HG02798 (cell line): ENCODE measurements at regions not wholly inside any gene's neighbourhood (a gene's known extent, or its start where the extent isn't known, plus 50 kb on each side); places are given as distances from the start of the nearest gene placed in this dataset.

Source experiments
- ATAC-seq: cut with Tn5 transposase; IDR thresholded peaks from one replicate; pipeline ENCODE4 v1.9.1; 2021; ENCODE audit warnings: mild to moderate bottlenecking; ENCODE audit not compliant: unreplicated experiment, poor library complexity

- ATAC-seq: peak; percentile 50
These were observed 141.1 kb upstream of the CITED2 start for GRCh38 chr6:139515511-139515910.

GRCh38 chr6:139514819-139515218 lies 140.4 kb upstream of the CITED2 start:
- ATAC-seq: no peak

DNA sequence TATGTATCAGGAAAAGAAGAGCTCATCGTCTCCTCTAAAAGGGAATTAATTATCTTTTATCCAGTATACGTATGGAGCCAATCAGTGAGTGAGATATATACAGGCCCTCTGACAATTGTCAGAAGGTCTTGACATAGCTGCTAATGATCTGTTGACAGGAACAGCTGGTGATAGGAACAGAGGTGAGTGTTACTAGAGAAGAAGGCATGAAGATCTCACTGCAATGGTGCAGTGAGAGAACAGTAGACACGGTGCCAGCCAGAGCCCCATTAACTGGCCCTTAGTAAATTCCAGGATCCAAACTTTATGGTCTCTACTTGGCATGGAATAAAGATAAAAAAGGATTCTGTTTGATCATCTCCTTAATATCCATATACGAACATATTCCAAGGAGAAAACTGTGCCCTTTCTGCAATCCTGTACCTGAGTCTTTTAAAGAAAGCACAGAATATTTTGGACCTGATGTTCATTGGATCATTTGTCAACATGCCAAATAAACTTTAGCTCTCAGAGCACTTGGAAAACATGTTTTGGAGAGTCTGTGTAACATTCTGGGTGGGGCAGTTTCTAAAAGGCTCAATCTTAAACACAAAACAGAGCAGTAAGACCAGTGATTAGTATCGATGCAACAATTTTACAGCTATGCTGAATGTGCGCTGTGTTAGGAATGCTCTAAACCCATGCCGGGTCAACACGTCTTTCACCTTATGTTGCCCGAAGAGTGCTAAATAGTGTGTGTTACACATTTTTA lies 135.8 kb upstream of the CITED2 start:
- ATAC-seq: no peak

- no peak for ATAC-seq
These were observed 134.7 kb upstream of the CITED2 start for GRCh38 chr6:139509167-139509566.

- ATAC-seq: no peak
These were observed 134.1 kb upstream of the CITED2 start for GRCh38 chr6:139508576-139508975.

DNA sequence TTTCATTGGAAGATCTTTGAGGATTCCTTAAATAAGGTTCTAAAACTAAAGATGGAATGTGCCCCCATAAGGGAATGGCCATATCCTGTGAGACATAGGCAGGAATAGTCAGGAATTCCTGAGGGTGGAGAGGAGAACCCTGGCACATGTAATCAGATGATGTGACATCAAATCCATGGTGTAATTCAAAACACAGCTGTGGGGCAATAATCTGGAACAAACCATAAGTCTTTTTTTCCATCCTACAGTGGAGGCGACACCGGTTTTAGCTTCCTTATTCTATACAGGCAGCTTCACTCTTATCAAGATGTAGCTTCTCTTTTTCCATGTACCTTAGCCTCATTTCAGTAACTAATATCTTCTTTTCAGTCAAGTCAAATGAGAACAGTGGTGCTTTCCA lies 133.6 kb upstream of the CITED2 start:
- ATAC-seq: no peak

GRCh38 chr6:139500977-139501376 lies 126.5 kb upstream of the CITED2 start:
- ATAC-seq: no peak

DNA sequence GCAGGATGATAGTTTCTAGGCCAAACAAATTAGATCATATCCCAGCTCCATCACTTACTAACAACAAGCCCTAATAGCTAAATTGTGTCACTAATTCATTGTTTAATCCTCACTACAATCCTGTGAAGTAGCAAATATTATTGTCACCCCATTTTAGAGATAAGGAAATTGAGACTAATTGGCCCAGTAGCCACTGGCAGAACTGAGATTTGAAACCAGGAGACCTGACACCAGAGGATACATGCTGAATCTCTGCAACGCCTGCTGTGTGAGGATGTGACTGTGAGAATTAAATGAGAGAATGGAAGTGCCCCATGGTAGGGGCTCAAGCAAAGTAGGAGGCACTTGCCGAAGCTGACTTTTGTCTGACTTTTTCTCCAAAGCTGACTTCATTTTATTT lies 124.3 kb upstream of the CITED2 start:
- ATAC-seq: no peak

- ATAC-seq: no peak
These were observed 123.0 kb upstream of the CITED2 start for GRCh38 chr6:139497345-139497961.

DNA sequence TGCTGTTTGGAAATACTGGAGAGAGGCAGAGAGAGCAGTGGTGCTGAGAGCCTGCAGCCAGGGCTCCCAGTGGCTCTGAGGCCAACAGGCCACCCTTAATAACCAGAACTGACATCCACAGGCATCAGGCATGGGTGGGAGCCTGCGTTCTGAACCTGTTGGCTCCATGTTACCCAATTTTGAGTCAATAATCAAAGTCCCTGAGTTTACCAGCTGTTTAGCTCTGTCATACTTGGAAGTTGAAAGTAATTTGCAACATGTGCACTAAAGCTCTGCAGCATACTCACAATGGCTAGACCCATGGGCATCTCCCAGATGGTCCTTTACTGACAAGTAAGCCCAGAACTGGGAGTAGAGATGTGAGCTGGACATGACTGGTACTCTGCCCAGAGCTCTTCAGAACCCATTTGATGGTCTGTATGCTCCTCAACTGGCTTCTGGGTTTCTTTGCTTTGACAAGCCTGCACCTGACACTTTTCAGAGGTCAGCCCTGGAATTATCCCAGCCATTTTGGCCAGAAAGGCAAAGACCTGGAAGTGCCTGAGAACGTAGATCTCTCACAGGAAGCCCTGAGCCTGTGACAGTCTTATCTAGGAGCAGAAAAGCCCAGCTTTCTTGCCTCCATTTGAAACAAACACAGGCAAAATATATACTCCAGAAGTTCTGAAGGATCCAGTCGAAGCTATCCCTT lies 122.4 kb upstream of the CITED2 start:
- no peak for ATAC-seq

DNA sequence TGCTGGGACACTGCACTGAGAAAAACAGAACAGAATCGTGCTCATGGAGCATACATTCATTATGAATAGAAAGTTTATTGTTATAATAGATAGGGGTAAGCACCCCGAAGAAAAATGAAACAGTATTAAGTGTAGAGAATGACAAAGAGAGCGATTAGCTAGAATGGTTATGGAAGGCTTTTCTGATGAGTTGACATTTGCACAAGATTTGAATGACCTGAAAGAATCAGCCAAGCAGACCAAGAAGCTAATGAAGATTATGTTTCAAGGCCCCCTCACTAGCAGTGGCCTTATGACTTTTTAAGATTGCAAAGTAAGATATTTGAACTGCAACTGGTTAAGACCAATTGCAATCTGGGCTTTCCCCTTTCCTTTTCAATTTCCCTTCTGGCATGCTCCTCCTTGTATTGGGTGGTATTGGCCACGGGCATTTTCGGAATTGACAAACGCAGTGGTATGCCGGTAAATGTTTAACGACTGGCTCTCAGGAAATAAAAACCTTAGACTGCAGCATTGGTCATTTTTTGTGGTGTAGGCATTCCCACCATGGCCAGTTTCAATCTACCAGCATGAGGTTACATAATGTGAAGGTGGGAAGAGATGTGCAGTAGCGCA lies 120.0 kb upstream of the CITED2 start:
- ATAC-seq: no peak

DNA sequence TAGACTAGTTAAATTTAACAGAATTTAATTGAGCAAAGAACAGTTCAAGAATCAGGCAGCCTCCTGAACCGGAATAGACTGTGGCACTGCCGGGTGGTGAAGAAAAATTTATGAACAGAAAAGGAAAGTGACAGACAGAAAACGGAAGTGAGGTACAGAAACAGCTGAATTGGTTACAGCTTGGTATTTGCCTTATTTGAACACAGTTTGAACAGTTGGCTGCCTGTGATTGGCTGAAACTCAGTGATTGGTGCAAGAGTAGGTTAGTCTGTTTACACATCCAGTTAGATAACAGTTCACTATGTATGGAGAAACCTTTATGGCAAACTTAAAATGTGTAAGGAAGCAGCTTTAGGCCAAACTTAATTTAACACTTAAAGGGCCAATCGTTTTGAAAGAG lies 116.0 kb upstream of the CITED2 start:
- ATAC-seq: no peak

DNA sequence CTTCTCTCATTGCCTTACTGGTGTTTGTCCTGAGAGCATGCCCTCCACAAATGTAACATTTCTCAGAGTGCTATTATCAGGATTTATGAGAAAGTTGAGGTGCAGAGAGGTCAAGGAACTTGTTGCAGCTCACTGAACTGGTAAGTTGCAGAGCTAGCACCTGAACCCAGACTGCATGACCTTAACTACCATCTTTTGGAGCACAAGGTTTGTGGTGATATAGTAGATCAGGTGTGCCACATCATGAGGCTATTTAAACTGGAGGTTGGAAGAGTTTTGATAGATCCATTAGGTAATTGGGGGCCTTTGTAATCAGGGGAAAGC lies 112.0 kb upstream of the CITED2 start:
- no peak for ATAC-seq

- no peak for ATAC-seq
These were observed 111.5 kb upstream of the CITED2 start for GRCh38 chr6:139485742-139486475.

- ATAC-seq: no peak
These were observed 110.7 kb upstream of the CITED2 start for GRCh38 chr6:139485185-139485584.

DNA sequence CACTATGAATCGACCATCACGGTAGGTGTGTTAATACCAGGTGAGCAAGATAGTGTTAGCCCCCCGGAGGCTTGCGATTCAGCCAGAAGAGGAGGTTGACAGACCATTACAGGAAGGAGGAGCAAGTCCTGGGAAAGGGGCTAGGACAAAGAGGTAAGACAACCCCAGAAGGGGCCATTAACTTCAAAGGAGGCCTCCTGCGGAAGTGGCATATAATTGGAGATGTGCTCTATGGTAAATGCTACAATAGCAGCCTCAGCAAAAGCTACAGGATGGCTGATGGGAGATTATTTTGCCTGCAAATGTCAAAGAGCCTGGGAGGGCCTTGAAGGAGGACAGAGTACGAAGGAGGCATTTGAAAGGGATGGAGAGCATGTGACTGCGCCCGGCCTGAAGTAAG lies 108.6 kb upstream of the CITED2 start:
- ATAC-seq: no peak

DNA sequence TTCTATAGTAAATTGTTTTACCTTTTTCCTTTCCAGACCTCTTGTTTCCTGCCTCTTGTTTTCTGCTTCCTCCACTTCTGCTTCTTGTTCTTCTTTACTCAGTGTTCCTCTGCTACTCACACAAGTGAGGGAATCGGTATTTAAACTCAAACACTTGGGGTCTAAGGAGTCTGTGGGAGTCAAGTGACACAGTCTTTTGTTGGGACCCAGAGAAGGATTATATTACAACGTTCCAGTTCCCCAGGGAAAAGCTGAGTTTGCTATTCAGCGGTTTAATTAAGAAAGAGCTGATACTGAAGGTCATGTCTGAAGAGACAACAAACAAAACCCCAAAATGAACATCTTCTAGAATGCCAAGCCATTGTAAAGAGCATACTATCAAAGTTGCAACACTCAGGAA lies 107.8 kb upstream of the CITED2 start:
- no peak for ATAC-seq

- ATAC-seq: no peak
These were observed 106.1 kb upstream of the CITED2 start for GRCh38 chr6:139480356-139481165.

DNA sequence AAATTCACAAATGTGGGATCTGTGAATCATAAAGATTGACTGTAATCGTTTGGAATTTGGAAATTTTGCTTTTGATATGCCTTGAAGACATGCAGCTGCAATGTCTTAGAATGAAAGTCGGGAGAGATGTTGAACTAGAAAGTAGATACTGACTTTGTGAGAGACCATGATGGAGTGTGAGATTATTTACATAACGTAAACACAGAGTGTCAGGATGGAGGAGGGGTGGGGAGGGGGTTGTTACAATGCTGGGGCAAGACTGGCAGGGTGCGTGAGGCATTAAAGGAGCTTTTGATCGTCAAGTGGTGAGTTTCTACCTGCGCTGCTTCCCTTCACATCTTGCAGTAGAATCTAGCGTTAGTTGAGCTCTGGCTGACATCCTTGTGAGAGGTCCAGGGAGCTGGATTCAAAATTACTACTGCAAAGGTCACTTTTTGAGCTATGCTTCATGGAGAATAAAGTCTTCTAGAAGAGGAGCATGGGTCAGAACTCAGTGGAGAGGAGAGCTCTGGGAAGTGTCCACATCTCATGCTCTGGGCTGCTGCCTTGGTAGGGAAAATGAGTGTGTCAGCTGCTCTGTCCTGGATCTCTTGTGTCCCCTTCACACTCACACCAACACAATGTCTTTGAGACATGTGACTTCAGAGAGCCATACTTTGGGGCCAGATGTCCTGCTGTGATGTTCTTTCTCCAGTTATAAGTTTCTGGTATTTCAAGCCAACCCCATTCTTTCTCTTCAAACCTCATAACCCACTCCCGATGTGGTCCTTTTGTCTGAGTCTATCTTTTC lies 105.2 kb upstream of the CITED2 start:
- no peak for ATAC-seq
